NCI-H2196 (cell line): ENCODE measurements at regions not wholly inside any gene's neighbourhood (a gene's known extent, or its start where the extent isn't known, plus 50 kb on each side); places are given as distances from the start of the nearest gene placed in this dataset.

ENCODE experiments used
- DNase-seq: peaks from one replicate; lab custom pipeline; 2025; ENCODE audit not compliant: unreplicated experiment; lab: John Stamatoyannopoulos, UW

DNA sequence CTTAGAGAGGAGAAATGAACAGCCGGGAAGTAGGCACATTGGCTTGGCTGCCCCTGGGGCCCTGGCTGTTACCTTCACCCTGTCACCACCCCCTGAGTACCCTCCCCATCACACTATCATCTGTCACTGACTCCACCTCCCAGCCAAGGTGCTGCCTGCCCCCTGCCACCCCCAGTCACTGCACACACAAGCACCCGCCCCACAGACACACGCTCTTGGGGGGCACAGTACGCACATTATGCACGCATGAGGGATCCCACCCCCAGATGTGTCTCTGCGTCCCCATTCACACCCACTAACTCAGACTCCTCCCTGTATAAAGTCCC lies 223.3 kb downstream of the PTPRU start:
- DNase-seq, result no peak

DNA sequence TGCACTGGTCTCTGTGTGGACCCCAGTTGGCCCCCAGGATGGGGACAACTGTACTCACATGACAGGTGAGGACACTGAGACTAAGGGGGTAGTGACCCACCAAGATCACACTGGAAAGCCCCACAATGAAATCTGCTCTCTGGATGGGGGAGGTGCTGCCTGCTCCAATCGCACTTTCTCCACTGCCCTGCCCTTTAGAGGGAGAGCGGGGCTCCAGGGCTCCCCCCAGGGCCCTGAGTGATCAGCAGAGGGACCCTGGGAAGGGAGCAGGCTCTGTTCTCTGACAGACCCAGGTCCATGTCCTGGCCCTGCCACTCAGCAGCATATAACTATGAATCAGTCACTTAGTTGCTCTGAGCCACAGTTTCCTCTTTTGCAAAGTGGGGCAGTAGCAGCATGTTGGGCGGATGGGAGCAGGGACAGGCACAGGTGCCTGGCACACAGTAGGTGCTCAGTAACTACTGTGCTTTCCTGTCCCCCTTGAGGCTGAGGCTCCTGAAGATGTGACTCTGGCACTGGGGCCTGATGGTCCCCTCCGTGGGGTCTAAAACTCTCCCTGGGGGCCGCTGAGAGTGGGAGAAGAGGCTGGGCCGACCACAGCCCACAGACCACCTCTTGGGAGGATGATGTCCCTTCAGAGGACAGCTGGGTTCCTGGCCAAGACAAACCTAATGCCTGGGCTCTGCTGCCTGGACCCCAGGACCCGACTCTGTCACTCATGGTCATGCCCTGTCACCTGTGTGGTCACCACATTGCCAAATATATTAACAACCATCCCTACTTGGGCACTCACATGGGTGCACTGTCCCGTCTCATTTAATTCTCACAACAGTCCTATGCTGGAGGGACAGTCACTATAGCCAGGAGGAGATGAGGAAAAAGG lies 222.7 kb downstream of the PTPRU start:
- DNase-seq, result no peak

DNA sequence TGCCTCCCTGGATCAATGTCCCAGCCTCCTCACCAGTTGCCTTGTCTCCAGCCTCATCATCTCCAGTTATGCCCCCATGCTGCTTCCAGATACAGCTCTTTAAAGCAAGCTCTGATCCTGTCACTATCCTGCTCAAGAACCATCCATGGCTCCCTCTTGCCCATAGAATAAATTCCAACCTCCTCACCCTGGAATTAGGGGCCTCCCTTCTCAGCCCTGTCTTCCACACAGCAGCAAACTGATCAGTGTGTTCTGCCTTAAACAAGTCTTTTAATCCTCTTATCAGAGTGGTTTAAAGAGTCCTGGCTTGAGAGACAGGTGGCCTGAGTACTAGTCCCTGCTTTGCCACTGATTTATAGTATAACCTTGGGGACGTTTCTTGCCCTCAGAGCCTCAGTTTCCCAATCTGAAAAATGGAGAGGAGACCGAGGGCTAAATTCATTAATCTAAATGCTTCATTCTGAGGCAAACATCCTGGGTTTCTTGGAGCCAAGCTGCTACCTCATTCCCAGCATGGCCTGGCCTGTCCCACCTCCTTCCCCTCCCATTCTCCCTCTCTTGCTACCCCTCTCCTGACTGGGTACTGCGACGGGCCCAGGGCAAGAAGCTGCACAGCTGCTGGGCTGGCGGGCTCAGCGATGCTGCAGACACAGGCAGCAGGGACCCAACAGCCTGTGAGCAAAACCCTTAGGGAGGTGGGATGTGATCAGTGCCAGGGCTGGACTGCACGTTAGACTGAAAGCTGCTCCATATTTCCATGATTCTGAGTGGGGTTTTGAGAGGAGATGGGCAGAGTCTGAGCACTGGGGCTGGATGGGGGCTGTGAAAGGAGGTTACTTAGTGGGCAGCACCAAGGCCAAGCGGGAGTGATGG lies 221.4 kb downstream of the PTPRU start:
- DNase-seq, result no peak

DNA sequence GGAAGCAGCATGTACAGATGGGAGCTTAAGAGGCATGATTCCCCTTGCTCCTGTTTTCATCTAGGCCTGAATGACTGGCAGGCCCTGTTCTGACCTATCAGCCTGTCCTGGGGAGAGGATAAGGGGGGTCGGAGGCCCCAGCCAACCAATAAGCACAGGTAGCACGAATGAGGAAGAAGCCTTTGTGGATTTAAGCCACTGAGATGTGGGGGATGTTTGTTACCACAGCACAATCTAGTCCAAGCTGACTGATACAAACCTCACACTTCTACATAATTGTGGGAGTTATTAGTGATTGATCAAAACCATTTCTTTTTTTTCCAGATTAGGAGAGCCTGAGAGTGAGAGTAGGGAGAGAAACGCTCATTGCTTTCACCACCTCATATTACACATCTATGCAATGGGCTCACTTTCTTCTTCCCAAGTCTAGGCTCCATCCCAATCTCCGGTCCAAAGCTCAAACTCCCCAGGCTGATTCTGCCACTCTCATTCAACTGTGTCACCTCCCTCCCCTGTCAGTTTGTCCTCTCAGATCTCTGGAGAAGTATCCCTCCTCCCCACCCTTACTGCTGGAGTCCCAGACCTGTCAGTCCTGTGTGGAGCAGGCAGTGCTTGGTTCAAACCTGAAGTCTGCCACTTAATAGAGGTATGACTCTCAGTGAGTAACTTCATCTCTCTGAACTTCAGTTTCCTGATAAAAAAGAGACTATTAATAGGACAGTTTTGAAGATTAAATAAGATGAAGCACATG lies 220.5 kb downstream of the PTPRU start:
- no peak for DNase-seq

DNA sequence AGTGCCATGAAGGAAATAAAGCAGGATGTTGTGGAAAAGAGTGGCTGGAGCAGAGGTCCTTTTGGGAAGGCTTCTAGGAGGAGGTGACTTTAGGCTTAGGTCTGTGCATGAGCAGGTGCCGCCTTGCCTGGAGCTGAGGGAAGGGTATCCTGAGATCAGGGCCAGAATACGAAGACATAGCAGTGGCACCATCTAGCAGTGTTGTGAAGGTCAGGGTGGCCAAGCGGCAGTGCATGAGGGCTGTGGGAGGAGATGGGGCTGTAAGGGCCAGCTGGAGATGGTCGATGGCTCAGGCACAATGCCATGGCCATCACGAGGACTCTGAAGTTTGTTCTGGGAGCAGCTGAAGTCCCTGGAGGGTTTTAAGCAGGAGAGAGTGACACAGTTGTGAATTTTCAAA lies 219.5 kb downstream of the PTPRU start:
- DNase-seq, result no peak

DNA sequence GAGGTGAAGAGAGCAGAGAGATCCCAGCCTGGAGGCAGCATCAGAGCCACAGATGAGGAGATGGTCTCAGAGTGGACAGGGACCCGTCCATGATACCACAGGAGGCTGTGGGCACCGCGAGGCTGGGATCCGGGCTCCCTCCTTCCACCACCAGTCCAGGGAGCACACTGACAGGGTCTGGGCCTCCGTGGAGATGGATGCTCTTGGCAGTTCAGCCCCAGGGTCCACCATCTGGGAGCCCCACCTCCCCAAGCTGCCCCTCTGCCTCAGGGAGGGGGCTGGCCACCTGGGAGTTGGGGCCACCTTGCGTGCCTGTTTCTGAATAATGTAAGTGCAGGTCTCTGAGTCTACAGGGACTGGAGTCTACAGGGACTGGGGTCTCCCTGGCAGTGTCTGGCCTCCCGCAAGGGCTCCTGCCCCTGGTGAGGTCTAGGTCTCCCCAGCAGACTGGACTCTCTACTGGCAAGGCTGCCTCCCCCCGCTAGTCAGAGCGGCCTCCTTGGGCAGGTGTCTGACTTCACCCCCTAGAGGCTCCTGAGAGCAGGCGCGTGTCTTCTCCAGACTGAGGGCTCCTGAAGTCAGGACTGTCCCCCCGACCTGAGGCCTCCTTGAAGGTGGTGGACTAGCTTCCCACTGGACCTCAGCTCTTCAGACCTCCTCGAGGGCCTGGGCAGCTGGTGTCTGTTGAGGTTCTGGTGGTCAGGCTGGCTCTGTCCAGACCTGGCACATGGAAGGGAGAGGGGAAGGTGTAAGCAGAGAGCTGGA lies 218.5 kb downstream of the PTPRU start:
- DNase-seq, result no peak

DNA sequence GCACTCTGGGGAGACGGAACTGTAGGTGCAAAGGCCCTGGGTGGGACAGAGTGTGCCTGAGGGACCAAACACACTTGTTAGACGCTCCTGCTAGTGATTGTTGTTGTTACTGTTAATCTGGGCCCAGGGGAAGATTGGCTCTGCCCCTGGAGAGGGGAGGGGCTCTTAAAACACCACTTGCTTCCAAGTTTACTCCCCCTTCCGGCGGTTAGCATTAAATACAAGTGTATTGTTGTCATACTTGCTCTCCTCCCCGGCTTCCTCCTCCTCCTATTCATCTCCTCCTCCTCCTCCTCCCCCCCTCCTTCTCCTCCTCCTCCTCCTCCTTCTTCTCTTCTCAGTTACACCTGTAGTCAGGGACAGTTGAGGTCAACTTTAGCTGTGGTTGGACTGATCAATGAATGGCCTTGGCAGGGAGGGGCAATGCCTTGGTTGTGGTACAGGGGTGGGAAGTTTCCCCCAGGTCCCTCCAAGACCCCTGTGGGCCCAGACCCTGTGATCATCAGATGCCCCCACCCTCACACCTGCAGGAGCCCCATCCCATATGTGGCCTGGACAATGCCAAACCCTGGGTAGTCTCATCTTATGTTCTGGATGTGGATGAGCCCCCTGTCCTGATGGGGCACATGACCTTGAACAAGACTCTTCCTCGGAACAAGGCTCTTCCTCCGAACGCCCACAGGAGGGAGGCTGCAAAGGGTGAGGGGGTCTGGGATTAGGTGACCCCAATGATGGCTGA lies 217.3 kb downstream of the PTPRU start:
- no peak for DNase-seq

DNA sequence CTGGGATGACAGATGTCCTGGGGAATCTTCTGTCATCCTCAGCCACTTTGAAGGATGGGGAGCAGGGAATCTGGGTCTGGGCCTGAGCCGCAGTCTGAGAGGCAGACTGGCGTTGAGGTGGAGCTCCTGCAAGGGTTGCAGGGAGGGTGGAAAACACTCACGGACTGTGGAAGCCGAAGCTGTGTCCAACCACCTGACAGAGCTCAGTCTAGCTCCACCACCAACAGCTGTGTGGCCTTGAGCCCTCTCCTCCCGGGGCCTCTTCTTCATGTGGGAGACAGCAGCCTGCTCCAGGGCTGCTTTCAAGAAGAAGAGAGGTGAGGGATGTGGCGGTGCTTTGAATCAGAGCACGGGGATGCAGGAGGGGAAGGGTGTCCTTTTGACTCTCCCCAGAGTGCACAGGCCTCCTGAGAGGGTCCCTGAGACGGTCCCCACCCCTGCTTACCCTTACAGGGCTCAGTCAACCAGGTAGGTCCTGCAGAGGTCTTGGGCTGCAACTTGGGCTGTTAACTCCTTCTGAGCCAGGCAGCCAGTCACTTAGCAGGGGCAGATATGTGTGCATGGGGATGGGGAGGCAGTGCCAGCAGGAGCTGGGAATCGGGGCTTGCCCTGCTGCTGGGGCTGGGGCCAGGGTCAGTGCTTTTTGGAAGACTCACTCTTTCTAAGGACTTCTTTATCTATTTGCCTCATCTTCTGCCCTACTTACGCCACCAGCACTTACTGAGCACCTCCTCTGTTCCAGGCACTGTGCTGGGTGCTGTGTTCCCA lies 216.3 kb downstream of the PTPRU start:
- DNase-seq, result no peak

DNA sequence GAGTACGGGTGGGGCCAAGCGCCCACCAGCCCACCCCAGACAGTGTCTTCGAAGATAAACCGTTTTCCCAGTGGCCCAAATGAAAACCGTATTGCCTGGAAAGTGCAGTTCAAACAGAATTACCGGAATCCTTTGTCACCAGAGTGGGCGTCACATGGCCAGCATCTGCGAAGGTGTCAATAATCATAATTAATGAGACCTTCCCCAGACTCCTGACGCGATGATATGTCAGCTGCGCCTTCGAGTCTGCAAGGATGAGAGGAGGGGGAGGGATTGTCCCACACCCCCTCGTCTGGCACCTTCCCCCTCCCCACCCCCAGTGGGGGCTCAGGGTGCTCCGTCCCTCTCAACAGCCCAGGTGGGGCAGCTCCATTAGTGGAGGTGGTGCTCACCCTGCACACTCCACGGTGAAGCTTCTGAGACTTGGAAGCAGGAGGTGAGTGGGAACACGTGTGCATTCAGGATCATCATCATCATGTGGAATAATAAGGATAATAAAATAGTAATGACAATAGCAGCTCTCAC lies 215.1 kb downstream of the PTPRU start:
- DNase-seq, result no peak

DNA sequence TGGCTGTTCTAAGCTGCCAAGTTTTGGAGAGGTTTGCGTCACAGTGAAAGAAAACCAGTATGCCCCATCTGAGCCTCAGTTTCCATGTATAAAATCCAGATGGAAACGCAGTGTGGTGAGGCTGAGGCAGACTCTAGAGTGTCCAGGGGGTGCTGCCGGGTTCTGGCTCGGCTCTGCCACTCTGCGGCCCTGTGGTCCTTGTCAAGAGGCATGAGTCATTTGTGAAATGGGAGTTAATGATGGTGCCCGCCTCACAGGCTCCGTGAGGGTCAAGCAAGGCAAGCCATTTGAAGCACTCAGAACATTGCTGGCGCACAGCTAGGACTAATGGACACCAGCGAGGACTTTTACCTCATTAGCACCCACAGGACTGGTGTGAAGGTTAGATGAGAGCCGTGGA lies 214.3 kb downstream of the PTPRU start:
- DNase-seq, result no peak

DNA sequence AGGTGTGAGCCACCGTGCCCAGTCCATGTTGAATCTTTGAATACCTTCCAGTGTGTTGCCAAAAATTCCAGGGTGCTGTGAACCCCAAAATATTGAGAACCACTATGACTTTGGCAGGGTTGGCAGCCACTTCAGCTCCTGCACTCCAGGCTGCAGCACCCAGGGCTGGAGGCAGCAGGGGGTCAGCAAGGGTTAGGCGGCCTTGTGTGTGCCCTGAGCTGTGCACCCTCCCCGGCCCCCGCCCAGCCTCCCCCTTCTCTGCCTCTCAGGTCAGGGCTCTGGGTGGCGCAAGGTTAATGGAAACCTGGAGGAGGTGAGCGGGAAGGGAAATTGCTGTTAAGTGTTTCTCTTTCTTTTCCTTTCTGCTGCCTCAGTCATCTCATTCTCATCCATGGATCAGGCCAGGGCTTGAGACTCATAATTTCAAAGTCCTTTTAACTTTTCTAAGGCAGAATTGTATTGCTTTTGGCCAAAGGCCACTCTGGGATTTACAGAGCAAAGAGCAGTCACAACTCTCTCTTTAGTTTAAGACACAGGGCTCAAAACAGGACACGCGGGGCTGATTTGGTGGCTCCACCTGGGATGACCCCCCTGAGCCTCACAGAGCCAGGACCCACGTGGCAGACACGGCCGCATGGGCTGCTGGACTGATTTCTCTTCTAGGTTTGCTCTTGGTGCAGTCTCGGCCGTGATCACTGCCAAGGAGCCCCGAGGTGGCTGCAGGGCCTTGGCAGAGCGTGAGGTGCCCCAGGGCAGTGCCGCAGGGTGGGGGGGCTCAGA lies 212.3 kb downstream of the PTPRU start:
- DNase-seq, result no peak

DNA sequence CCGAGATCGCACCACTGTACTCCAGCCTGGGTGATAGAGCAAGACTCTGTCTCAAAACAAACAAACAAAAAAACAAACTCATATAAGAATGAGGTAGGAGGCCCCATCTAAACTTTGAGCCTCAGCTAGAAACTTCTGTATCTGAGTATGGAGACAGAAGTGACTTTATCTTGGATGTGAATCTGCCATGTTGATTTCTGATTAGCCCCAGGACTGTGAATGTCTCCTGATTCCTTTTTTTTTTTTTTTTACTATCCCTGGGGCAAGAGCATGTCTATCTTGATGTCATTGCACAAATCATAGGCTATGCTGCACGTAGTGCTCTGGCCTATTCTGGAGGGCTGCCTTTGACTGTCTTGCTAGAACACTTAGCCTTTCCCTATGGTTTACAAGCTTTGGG lies 211.0 kb downstream of the PTPRU start:
- DNase-seq, result no peak

DNA sequence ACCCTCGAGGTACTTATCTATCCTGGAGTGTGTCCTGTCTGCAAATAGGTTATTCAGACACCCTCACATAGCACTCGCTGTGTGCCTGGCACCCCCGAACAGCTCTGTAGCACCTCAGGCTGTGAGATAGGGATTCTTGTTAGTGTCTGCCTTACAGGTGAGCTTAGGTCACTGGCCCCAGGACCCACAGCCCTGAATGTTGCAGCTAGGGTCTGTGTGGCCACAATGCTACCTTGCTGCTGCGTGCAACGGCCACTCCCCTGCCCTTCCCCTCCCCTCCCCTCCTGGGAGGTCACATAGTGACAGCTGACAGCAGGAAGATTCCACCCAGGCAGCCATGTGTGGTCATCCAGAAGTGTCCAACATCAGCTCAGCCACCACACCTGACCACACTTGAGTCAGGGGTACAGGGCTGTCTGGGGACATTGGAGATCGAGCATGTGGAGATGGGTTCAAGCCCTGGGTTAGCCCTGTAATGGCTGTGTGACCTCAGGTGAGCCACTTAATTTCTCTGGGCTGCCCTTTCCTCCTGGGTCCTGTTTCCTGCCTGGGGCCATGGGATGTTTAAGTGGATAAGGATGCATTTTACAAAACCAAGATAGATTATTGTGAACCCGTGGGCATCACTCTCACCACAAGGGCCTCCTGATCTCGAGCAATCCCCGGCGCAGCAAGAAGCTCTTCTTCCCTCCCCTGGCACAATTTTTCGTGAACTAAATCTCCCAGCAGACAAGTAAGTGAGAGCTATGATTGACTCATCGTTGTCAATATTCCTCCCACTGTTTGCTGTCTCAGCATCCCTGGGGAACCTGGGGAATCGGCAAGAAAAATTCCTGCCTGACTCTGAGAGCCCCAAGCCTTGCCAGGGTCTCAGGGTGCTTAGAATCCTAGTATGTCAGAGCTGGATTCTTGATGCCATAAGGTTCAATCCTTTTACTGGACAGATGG lies 208.7 kb downstream of the PTPRU start:
- DNase-seq, result no peak

DNA sequence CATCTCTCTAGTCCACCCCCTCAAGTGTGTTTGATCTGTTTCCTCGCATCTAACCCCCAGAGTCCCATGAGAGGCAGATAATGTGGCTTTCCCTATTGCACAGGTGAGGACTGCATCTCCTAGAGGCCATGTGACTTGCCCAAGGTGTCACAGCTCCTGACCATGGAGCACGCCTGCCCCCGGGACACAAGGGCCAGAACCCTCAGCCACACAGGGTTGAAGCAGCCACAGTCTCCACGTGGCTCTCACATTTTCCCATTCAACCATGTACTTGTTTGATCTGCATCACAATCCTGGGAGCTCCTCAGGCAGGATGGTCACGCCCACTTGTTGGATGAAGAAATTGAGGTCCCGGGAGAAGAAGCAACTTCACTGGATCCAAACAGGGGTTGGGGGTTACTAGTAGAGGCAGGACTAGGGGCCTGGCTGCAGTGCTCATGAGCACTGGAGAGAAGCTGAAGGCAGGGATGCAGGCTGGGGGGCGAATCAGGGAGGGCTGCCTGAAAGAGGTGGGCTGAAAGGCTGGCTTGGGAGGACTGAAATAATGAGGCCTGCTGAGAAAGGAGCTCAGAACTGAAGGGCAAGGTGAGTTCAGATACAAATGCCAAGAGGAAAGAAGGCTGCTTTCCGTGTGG lies 207.9 kb downstream of the PTPRU start:
- no peak for DNase-seq

DNA sequence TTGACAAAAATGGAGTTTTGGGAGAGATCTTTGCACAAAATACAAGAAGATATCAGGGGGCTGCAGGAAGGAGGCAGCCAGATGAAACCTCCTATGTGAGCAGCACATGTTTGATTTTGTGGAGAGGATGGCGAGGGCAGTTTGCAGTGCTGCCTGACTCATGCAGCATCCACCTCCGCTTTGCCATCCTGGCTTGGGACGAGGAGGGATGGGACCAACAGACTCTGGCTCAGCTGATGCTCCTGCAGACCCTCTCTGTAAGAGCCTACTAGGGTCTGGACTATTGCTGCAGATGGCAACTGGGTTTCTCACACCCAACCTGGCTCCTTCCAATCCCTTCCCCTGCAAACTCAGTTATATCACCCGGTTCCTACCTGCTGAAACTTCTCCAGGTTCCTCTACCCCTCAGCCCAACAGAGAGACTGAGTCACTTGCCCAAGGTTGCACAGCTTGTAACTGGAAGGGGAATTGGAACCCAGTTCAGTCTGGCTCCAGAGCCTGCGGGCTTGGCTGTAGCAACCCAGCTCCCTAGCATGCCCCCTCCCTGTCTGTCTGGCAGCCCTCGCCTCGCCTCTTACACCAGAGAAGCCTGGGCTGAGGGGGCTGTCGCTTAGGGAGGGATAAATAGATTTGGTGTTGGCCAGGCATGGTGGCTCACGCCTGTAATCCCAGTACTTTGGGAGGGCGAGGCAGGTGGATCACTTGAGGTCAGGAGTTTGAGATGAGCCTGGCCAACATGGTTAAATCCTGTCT lies 205.8 kb downstream of the PTPRU start:
- no peak for DNase-seq

DNA sequence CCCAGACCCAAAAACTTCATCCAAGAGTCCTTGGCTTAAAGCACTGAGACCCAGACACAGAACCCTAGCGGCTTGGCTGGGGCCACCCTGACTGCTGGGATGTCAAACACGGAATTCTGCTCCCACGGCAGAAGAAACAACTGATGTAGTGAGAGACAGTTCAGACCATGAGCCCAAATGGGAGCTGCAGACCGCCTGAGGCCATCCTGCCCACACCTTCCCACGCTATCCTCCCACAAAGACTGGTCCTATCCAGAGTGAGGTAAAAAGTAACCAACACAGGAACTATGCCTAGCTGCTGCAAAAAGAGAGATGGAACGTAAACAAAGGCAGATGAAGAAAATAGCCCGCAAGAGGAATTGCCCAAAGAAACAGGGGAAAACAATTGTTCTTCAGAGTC lies 203.3 kb downstream of the PTPRU start:
- DNase-seq, result no peak
